GM12865 (cell line): ENCODE measurements at regions not wholly inside any gene's neighbourhood (a gene's known extent, or its start where the extent isn't known, plus 50 kb on each side); places are given as distances from the start of the nearest gene placed in this dataset.

Experiments used
- DNase-seq: peaks from one replicate; pipeline ENCODE4 v3.0.0; 2010; ENCODE audit warnings: low read depth
- H3K4me3 ChIP-seq: 2 replicates; pipeline ENCODE4 v1.5.1; 2011; ENCODE audit warnings: mild to moderate bottlenecking, low read depth, low read length, control low read depth
- CTCF ChIP-seq: IDR thresholded peaks from 2 replicates; pipeline ENCODE4 v1.5.1; 2011; ENCODE audit warnings: low read length, control low read depth, low read depth, inconsistent platforms; ENCODE audit not compliant: insufficient read depth; ENCODE audit errors: missing control alignments

GRCh38 chr6:81864124-81864523 is 111.6 kb upstream of the TENT5A start:
- no peak for DNase-seq
- H3K4me3 ChIP-seq = no peak overlapping the region
- TF ChIP-seq CTCF = no peak

GRCh38 chr6:81863123-81863522 is 110.6 kb upstream of the TENT5A start:
- TF ChIP-seq CTCF = no peak
- no peak for DNase-seq
- H3K4me3 ChIP-seq = no peak overlapping the region

- DNase-seq = no peak
- H3K4me3 ChIP-seq = no peak overlapping the region
- no peak for TF ChIP-seq CTCF
Observed at GRCh38 chr6:81861281-81861680, 108.8 kb upstream of the TENT5A start.

- TF ChIP-seq CTCF = no peak
- H3K4me3 ChIP-seq = no peak overlapping the region
- DNase-seq = no peak
Observed at GRCh38 chr6:81859884-81860283, 107.4 kb upstream of the TENT5A start.

- no peak for DNase-seq
- no peak for TF ChIP-seq CTCF
- H3K4me3 ChIP-seq = no peak overlapping the region
Observed at GRCh38 chr6:81857812-81858211, 105.3 kb upstream of the TENT5A start.

- DNase-seq = no peak
Observed at GRCh38 chr6:81856872-81857271, 104.4 kb upstream of the TENT5A start.

More at GRCh38 chr6:81856872-81857271, 104.4 kb upstream of the TENT5A start:
- TF ChIP-seq CTCF = no peak
- H3K4me3 ChIP-seq = no peak overlapping the region
